B cell (primary cell): ENCODE measurements at regions not wholly inside any gene's neighbourhood (a gene's known extent, or its start where the extent isn't known, plus 50 kb on each side); places are given as distances from the start of the nearest gene placed in this dataset.

Experiments used
- ATAC-seq: fragments of 200-7000 bp; cut with Tn5 transposase; one replicate; pipeline ENCODE4 v1.10.0; 2021; ENCODE audit warnings: low read depth, mild to moderate bottlenecking, moderate number of reproducible peaks, moderate library complexity
- CTCF ChIA-PET: fragments of 350-600 bp; sonication (Branson Sonifier 250); formaldehyde crosslinking; loops from one replicate; lab custom pipeline; 2021; ENCODE audit warnings: antibody characterized with exemption, inconsistent platforms; lab: Charles Lee
- POLR2A ChIA-PET: fragments of 350-600 bp; sonication (Branson Sonifier 250); formaldehyde crosslinking; loops from one replicate; lab custom pipeline; 2021; ENCODE audit warnings: antibody characterized with exemption; lab: Charles Lee
- DNase-seq: peaks from one replicate; pipeline ENCODE4 v3.0.0; 2013
- H2AFZ ChIP-seq: 2 replicates; pipeline ENCODE4 v1.6.1; 2012; ENCODE audit warnings: mild to moderate bottlenecking, low read depth, low read length; ENCODE audit not compliant: insufficient read depth, poor library complexity, severe bottlenecking
- H3K27ac ChIP-seq, 2 donors: 1 replicate in 1 of 2; 2 replicates in 1 of 2; pipeline ENCODE4 v1.5.1; 2012 to 2013; ENCODE audit warnings: low read length in 2 of 2, mild to moderate bottlenecking in 2 of 2, moderate library complexity in 1 of 2
- H3K27me3 ChIP-seq, 4 experiments: fragments of 200-600 bp in 1 of 4; sonication (generic) in 1 of 4; replicated peaks in 1 of 4; 1 replicate in 2 of 4; 2 replicates in 2 of 4; pipeline versions ENCODE4 v1.6.1 to v1.7.0; 2013 to 2016; ENCODE audit warnings: low read length in 3 of 4, mild to moderate bottlenecking in 2 of 4, mixed read lengths in 1 of 4, moderate library complexity in 1 of 4; ENCODE audit not compliant: insufficient read depth in 4 of 4, control insufficient read depth in 3 of 4; ENCODE audit errors: control extremely low read depth in 1 of 4
- H3K36me3 ChIP-seq, 2 experiments: replicated peaks in 1 of 2; 1 replicate in 1 of 2; 2 replicates in 1 of 2; pipeline versions ENCODE4 v1.6.1 to v1.7.1; 2013; ENCODE audit warnings: low read length in 1 of 2; ENCODE audit not compliant: insufficient read depth in 2 of 2, control insufficient read depth in 1 of 2; ENCODE audit errors: control extremely low read depth in 1 of 2, extremely low read depth in 1 of 2
- H3K4me1 ChIP-seq, 2 donors: fragments of 200-600 bp in 1 of 2; sonication (generic) in 1 of 2; 1 replicate in 1 of 2; 2 replicates in 1 of 2; pipeline versions ENCODE4 v1.5.1 to v1.6.1; 2013 to 2017; ENCODE audit warnings: low read length in 2 of 2; ENCODE audit not compliant: control insufficient read depth in 2 of 2, insufficient read depth in 2 of 2
- H3K4me2 ChIP-seq: replicated peaks from 2 replicates; pipeline ENCODE3; 2012; ENCODE audit warnings: mild to moderate bottlenecking, low read depth, low read length; ENCODE audit not compliant: poor library complexity, severe bottlenecking
- H3K4me3 ChIP-seq, 5 experiments: fragments of 200-600 bp in 1 of 5; sonication (generic) in 1 of 5; 1 replicate in 3 of 5; 2 replicates in 2 of 5; pipeline versions ENCODE4 v1.5.1 to v1.7.0; 2011 to 2016; ENCODE audit warnings: low read length in 4 of 5, mild to moderate bottlenecking in 4 of 5, low read depth in 2 of 5, control low read depth in 1 of 5, moderate library complexity in 1 of 5; ENCODE audit not compliant: insufficient read depth in 1 of 5; ENCODE audit errors: control extremely low read depth in 1 of 5, extremely low read depth in 1 of 5
- H3K79me2 ChIP-seq: fragments of 200-600 bp; sonication (generic); one replicate; pipeline ENCODE4 v1.6.0; 2016; ENCODE audit warnings: low read length; ENCODE audit not compliant: control insufficient read depth, insufficient read depth
- H3K9ac ChIP-seq: fragments of 200-600 bp; sonication (generic); 2 replicates; pipeline ENCODE4 v1.6.1; 2017; ENCODE audit warnings: mild to moderate bottlenecking, low read length, moderate library complexity
- H3K9me3 ChIP-seq, 3 donors: one replicate each; pipeline versions ENCODE4 v1.6.1 to v1.7.1; 2013; ENCODE audit warnings: low read length in 2 of 3; ENCODE audit not compliant: control insufficient read depth in 2 of 3, insufficient read depth in 1 of 3; ENCODE audit errors: control extremely low read depth in 1 of 3
- H4K20me1 ChIP-seq: 2 replicates; pipeline ENCODE4 v1.6.0; 2012; ENCODE audit warnings: mild to moderate bottlenecking, low read length; ENCODE audit not compliant: insufficient read depth, control insufficient read depth, poor library complexity, severe bottlenecking
- H3K27ac Mint-ChIP-seq: one replicate; pipeline ENCODE4 v1.8.0; 2021; ENCODE audit warnings: mixed read lengths
- H3K27me3 Mint-ChIP-seq: one replicate; pipeline ENCODE4 v1.8.0; 2021; ENCODE audit warnings: mixed read lengths
- H3K4me1 Mint-ChIP-seq: one replicate; pipeline ENCODE4 v1.8.0; 2021; ENCODE audit warnings: mixed read lengths
- H3K4me3 Mint-ChIP-seq: one replicate; pipeline ENCODE4 v1.8.0; 2021; ENCODE audit warnings: mixed read lengths
- H3K9me3 Mint-ChIP-seq: one replicate; pipeline ENCODE4 v1.8.0; 2022; ENCODE audit warnings: mixed read lengths; ENCODE audit not compliant: insufficient read depth
- EZH2 ChIP-seq: IDR thresholded peaks from 2 replicates; pipeline ENCODE4 v1.6.1; 2012; ENCODE audit warnings: borderline replicate concordance, low read depth, mild to moderate bottlenecking, moderate library complexity, low read length; ENCODE audit not compliant: insufficient read depth, poor library complexity, severe bottlenecking
- WGBS: methylation state at CpG from one replicate; pipeline ENCODE4 v1.1.5; 2013; ENCODE audit warnings: missing lambda C conversion rate; ENCODE audit not compliant: insufficient coverage; 5-methylcytosine and 5-hydroxymethylcytosine counted together
- intact Hi-C: fragments of 100-400 bp; cut with micrococcal nuclease; formaldehyde crosslinking; loops from one replicate; pipeline ENCODE4 v1.10.0; 2022
- TF ChIP-seq, protein P1 (sequence below): fragments of 200-600 bp; IDR thresholded peaks from one replicate; pipeline ENCODE4 v1.8.0; 2022; ENCODE audit warnings: antibody characterized with exemption, mild to moderate bottlenecking

GRCh38 chr11:11027288-11027687, 169.4 kb upstream of the ZBED5 start:
- DNase-seq (no peak), ATAC-seq (no peak)
- no peaks in the 10 kb centered on the region for H4K20me1 ChIP-seq
- H3K9me3 Mint-ChIP-seq = no peaks in the 10 kb centered on the region
- peaks cover 26% of the 10 kb centered on the region for H3K27me3 Mint-ChIP-seq
- ChIA-PET CTCF (interaction anchor here (0.7 to 8.0 kb wide), 31 partner anchors 8 to 1255 kb away, joined by 3 to 155 read pairs (median 5); no protein-coding TSS in a partner anchor), POLR2A (no interaction called here)
- no peak overlapping the region for H3K27ac ChIP-seq
- no peak overlapping the region for H3K4me2 ChIP-seq
- H3K4me3 Mint-ChIP-seq = no peak overlapping the region
- no CpG with 5 or more reads among the region's 1 CpG for WGBS
- no peak overlapping the region for H3K4me3 ChIP-seq
- intact Hi-C loops = loop anchor here (5.0 kb wide), 2 partner anchors 820 to 1020 kb away; no protein-coding TSS in a partner anchor
- H3K9me3 ChIP-seq = no peaks in the 10 kb centered on the region
- H3K4me1 Mint-ChIP-seq = peaks cover 2% of the 10 kb centered on the region
- peaks cover 0 to 10% (median 6%) of the 10 kb centered on the region in 4 experiments for H3K27me3 ChIP-seq
- H3K36me3 ChIP-seq = no peaks in the 10 kb centered on the region
- H3K4me1 ChIP-seq = no peaks in the 10 kb centered on the region
- H2AFZ ChIP-seq = no peak overlapping the region
- H3K79me2 ChIP-seq = no peaks in the 10 kb centered on the region
- no peak overlapping the region for H3K9ac ChIP-seq
- no peak for TF ChIP-seq EZH2
- TF ChIP-seq, protein P1, sequence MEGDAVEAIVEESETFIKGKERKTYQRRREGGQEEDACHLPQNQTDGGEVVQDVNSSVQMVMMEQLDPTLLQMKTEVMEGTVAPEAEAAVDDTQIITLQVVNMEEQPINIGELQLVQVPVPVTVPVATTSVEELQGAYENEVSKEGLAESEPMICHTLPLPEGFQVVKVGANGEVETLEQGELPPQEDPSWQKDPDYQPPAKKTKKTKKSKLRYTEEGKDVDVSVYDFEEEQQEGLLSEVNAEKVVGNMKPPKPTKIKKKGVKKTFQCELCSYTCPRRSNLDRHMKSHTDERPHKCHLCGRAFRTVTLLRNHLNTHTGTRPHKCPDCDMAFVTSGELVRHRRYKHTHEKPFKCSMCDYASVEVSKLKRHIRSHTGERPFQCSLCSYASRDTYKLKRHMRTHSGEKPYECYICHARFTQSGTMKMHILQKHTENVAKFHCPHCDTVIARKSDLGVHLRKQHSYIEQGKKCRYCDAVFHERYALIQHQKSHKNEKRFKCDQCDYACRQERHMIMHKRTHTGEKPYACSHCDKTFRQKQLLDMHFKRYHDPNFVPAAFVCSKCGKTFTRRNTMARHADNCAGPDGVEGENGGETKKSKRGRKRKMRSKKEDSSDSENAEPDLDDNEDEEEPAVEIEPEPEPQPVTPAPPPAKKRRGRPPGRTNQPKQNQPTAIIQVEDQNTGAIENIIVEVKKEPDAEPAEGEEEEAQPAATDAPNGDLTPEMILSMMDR = no peak
- no peak overlapping the region for H3K27ac Mint-ChIP-seq

DNA sequence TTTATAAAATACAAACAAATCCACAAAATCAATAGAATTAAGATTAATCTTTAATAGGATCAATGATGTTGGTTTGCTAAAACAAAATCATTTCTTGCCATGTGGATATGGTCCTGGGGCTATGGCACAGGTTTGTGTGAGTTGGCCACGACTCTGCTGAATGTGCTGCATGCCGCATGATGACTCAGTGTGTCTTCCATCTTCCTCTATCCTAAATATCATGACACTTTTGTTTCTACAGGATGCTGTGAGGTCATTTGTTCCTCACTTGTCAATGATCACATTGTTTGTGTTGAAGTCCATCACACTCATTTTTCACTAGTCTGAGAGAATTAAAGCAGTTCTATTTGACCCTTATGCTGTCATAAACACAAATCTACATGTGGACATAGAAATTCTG, 167.2 kb upstream of the ZBED5 start:
- Mint-ChIP-seq H3K9me3 (no peaks in the 10 kb centered on the region), H3K27ac (no peak overlapping the region), H3K4me3 (no peak overlapping the region), H3K4me1 (peaks cover 10% of the 10 kb centered on the region), H3K27me3 (peaks cover 23% of the 10 kb centered on the region)
- POLR2A ChIA-PET = no interaction called here
- ATAC-seq = no peak
- no peaks in the 10 kb centered on the region for H3K36me3 ChIP-seq
- intact Hi-C loops = loop anchor here (5.0 kb wide), 2 partner anchors 822 to 1022 kb away; no protein-coding TSS in a partner anchor
- 92% methylated on average over 2 of the region's 2 CpGs for WGBS
- H3K4me1 ChIP-seq = no peaks in the 10 kb centered on the region
- no peak for DNase-seq
- no peak for TF ChIP-seq EZH2
- TF ChIP-seq, protein P1 = no peak
- H3K4me2 ChIP-seq = no peak overlapping the region
- peaks cover 0 to 10% (median 4%) of the 10 kb centered on the region in 4 experiments for H3K27me3 ChIP-seq
- no peaks in the 10 kb centered on the region for H4K20me1 ChIP-seq
- CTCF ChIA-PET = interaction anchor here (1.5 to 8.0 kb wide), 5 partner anchors 13 to 762 kb away, joined by 4 to 155 read pairs (median 78); no protein-coding TSS in a partner anchor
- no peak overlapping the region for H3K4me3 ChIP-seq
- H3K9ac ChIP-seq = no peak overlapping the region
- H3K9me3 ChIP-seq = no peaks in the 10 kb centered on the region
- no peaks in the 10 kb centered on the region for H3K79me2 ChIP-seq
- H2AFZ ChIP-seq = no peak overlapping the region
- no peak overlapping the region for H3K27ac ChIP-seq
